HG03097 (cell line): ENCODE measurements at regions not wholly inside any gene's neighbourhood (a gene's known extent, or its start where the extent isn't known, plus 50 kb on each side); places are given as distances from the start of the nearest gene placed in this dataset.
"Not testable (repeated sequence)": the region's sequence is repeated elsewhere in the genome, so short reads cannot be mapped to it uniquely, and the experiment has no call there.

Source experiments
- ATAC-seq: cut with Tn5 transposase; IDR thresholded peaks from one replicate; pipeline ENCODE4 v1.9.1; 2021; ENCODE audit not compliant: unreplicated experiment, low FRiP score

- no peak for ATAC-seq
These were observed 241.6 kb downstream of the ZPLD1 start for GRCh38 chr3:102676424-102676823.

- no peak for ATAC-seq
These were observed 247.9 kb downstream of the ZPLD1 start for GRCh38 chr3:102682741-102683140.

- no peak for ATAC-seq
These were observed 252.0 kb downstream of the ZPLD1 start for GRCh38 chr3:102686792-102687191.

- no peak for ATAC-seq
These were observed 253.2 kb downstream of the ZPLD1 start for GRCh38 chr3:102687851-102688555.

GRCh38 chr3:102688556-102688930 is 253.7 kb downstream of the ZPLD1 start:
- ATAC-seq, result no peak

- ATAC-seq, result no peak
These were observed 256.7 kb downstream of the ZPLD1 start for GRCh38 chr3:102691507-102691906.

- ATAC-seq, result no peak
These were observed 264.4 kb downstream of the ZPLD1 start for GRCh38 chr3:102699104-102699818.

GRCh38 chr3:102699819-102700140 is 265.0 kb downstream of the ZPLD1 start:
- ATAC-seq, result no peak

GRCh38 chr3:102712896-102713295 is 278.1 kb downstream of the ZPLD1 start:
- no peak for ATAC-seq

GRCh38 chr3:102714567-102714966 is 279.8 kb downstream of the ZPLD1 start:
- ATAC-seq, result peak; percentile 12

GRCh38 chr3:102715030-102715697 is 280.3 kb downstream of the ZPLD1 start:
- peak; percentile 99 for ATAC-seq

- no peak for ATAC-seq
These were observed 283.8 kb downstream of the ZPLD1 start for GRCh38 chr3:102718651-102719050.

- ATAC-seq, result no peak
These were observed 287.5 kb downstream of the ZPLD1 start for GRCh38 chr3:102722317-102722716.

- ATAC-seq, result no peak
These were observed 292.5 kb downstream of the ZPLD1 start for GRCh38 chr3:102727340-102727739.

GRCh38 chr3:102732581-102732980 is 297.8 kb downstream of the ZPLD1 start:
- ATAC-seq, result not testable (repeated sequence)

- ATAC-seq, result no peak
These were observed 299.2 kb downstream of the ZPLD1 start for GRCh38 chr3:102733791-102734563.

GRCh38 chr3:102735311-102735710 is 300.5 kb downstream of the ZPLD1 start:
- ATAC-seq, result no peak

- no peak for ATAC-seq
These were observed 301.6 kb downstream of the ZPLD1 start for GRCh38 chr3:102736288-102736974.

- ATAC-seq, result no peak
These were observed 302.1 kb downstream of the ZPLD1 start for GRCh38 chr3:102736975-102737304.

GRCh38 chr3:102737353-102737752 is 302.5 kb downstream of the ZPLD1 start:
- no peak for ATAC-seq

- ATAC-seq, result no peak
These were observed 306.3 kb downstream of the ZPLD1 start for GRCh38 chr3:102741105-102741504.
